22Rv1 (cell line): ENCODE measurements at regions not wholly inside any gene's neighbourhood (a gene's known extent, or its start where the extent isn't known, plus 50 kb on each side); places are given as distances from the start of the nearest gene placed in this dataset.

ENCODE experiments used
- ZFX ChIP-seq: fragments of 450-650 bp; IDR thresholded peaks from 2 replicates; pipeline ENCODE4 v1.6.1; 2017; ENCODE audit warnings: antibody characterized with exemption, borderline replicate concordance
- TF ChIP-seq, protein P1 (sequence below): fragments of 450-650 bp; IDR thresholded peaks from 2 replicates; pipeline ENCODE4 v1.5.1; 2017; ENCODE audit warnings: mild to moderate bottlenecking

DNA sequence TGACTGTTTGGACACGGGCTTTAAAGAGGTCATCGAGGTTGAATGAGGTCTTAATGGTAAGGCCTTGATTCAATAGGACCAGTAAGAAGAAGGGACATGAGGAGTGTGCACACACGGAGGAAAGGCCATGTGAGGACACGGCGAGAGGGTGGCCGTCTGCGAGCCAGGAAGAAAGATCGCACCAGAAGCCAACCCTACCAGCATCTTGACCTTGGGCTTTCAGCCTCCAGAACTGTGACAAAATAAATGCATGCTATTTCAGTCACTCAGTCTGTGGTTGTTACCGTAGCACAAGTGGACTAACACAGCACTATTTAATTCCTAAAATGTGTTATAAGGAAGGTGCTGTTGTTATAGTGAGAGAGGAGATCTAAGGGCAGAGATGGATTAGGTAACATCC lies 468.6 kb upstream of the FAT1 start:
- TF ChIP-seq, protein P1, sequence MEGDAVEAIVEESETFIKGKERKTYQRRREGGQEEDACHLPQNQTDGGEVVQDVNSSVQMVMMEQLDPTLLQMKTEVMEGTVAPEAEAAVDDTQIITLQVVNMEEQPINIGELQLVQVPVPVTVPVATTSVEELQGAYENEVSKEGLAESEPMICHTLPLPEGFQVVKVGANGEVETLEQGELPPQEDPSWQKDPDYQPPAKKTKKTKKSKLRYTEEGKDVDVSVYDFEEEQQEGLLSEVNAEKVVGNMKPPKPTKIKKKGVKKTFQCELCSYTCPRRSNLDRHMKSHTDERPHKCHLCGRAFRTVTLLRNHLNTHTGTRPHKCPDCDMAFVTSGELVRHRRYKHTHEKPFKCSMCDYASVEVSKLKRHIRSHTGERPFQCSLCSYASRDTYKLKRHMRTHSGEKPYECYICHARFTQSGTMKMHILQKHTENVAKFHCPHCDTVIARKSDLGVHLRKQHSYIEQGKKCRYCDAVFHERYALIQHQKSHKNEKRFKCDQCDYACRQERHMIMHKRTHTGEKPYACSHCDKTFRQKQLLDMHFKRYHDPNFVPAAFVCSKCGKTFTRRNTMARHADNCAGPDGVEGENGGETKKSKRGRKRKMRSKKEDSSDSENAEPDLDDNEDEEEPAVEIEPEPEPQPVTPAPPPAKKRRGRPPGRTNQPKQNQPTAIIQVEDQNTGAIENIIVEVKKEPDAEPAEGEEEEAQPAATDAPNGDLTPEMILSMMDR, result no peak
- no peak for TF ChIP-seq ZFX
